ENCODE measurements at regions not wholly inside any gene's neighbourhood (a gene's known extent, or its start where the extent isn't known, plus 50 kb on each side); places are given as distances from the start of the nearest gene placed in this dataset.

DNA sequence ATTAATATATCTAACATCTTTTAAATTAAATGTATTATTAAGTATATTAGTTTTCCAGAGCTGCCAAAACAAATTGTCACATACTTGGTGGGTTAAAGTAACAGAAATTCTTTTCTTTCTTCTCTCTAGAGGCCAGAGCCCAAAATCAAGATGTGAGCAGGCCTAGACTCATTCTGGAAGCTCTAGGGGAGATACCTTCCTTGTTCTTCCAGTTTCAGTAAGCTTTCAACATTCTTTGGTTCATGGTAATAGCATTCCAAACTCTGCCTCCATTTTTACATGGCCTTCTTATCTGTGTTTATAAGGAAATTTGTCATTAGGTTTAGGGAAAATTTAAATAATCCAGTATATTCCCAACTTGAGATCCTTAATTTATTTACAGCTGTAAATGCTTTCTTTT, 1054.6 kb upstream of the GBE1 start:
- no peak for TF ChIP-seq FOXA1 (IDR thresholded peaks at IDR 0.05)
- no peak for TF ChIP-seq SUZ12 (IDR thresholded peaks at IDR 0.05)
- TF ChIP-seq HDGF (IDR thresholded peaks at IDR 0.05; ENCODE audit: borderline replicate concordance) = no peak
- TF ChIP-seq TARDBP (IDR thresholded peaks at IDR 0.05) = no peak
- TF ChIP-seq SP1 (IDR thresholded peaks at IDR 0.05) = no peak
- no peak for TF ChIP-seq FOXK2 (IDR thresholded peaks at IDR 0.05)
- no peak for TF ChIP-seq CTBP1 (IDR thresholded peaks at IDR 0.05; ENCODE audit: borderline replicate concordance)
- no peak for TF ChIP-seq FOXM1 (IDR thresholded peaks at IDR 0.05; ENCODE audit: borderline replicate concordance)
- no peak for TF ChIP-seq ZNF384 (IDR thresholded peaks at IDR 0.05)
- no peak for TF ChIP-seq NFRKB (IDR thresholded peaks at IDR 0.05)
- TF ChIP-seq LEF1 (IDR thresholded peaks at IDR 0.05; ENCODE audit: borderline replicate concordance) = no peak
- TF ChIP-seq ELF4 (IDR thresholded peaks at IDR 0.05) = no peak

All from HEK293T (cell line).